OCI-LY7 (cell line): ENCODE measurements at regions not wholly inside any gene's neighbourhood (a gene's known extent, or its start where the extent isn't known, plus 50 kb on each side); places are given as distances from the start of the nearest gene placed in this dataset.
"Not testable (repeated sequence)": the region's sequence is repeated elsewhere in the genome, so short reads cannot be mapped to it uniquely, and the experiment has no call there.

ENCODE experiments used
- BruUV-seq: library from RNA; stranded (reverse); fragments of 400-500 nt; replicated peaks from 2 replicates; lab custom pipeline; 2021; lab: Mats Ljungman, UMichigan
- CTCF ChIA-PET: fragments of 300-600 bp; sonication (Branson Sonifier 250); formaldehyde crosslinking; loops from one replicate; lab custom pipeline; 2022; ENCODE audit warnings: antibody characterized with exemption; ENCODE audit not compliant: unreplicated experiment; lab: Charles Lee
- POLR2A ChIA-PET: fragments of 300-600 bp; sonication (Branson Sonifier 250); formaldehyde crosslinking; loops from one replicate; lab custom pipeline; 2022; ENCODE audit warnings: antibody characterized with exemption; lab: Charles Lee
- DNase-seq: peaks from one replicate; pipeline ENCODE4 v3.0.0-alpha.2; 2015; ENCODE audit warnings: low spot score
- H2AFZ ChIP-seq: fragments of 200-600 bp; sonication (generic), shearing (Covaris generic); 2 replicates; pipeline ENCODE4 v1.6.1; 2014; ENCODE audit warnings: mild to moderate bottlenecking, antibody characterized with exemption, low read length, moderate library complexity
- H3K27ac ChIP-seq: fragments of 200-600 bp; sonication (generic); 2 replicates; pipeline ENCODE4 v1.5.1; 2014; ENCODE audit warnings: mixed run types, low read depth, mild to moderate bottlenecking, moderate library complexity, low read length, inconsistent platforms; ENCODE audit not compliant: poor library complexity, severe bottlenecking
- H3K36me3 ChIP-seq: fragments of 200-600 bp; sonication (generic); 2 replicates; pipeline ENCODE4 v1.6.1; 2014; ENCODE audit warnings: mild to moderate bottlenecking, antibody characterized with exemption, low read length, moderate library complexity, mixed read lengths; ENCODE audit not compliant: insufficient read depth
- H3K4me1 ChIP-seq: fragments of 200-600 bp; sonication (generic); 2 replicates; pipeline ENCODE4 v1.5.1; 2014; ENCODE audit warnings: mild to moderate bottlenecking, low read length; ENCODE audit not compliant: insufficient read depth, poor library complexity, severe bottlenecking
- H3K4me2 ChIP-seq: fragments of 200-600 bp; sonication (generic); 2 replicates; pipeline ENCODE4 v1.6.1; 2014; ENCODE audit warnings: mild to moderate bottlenecking, low read length
- H3K4me3 ChIP-seq: fragments of 200-600 bp; sonication (generic); 2 replicates; pipeline ENCODE4 v1.5.1; 2014; ENCODE audit warnings: mild to moderate bottlenecking, low read depth, low read length; ENCODE audit not compliant: poor library complexity, severe bottlenecking
- H3K79me2 ChIP-seq: fragments of 200-600 bp; sonication (generic); 2 replicates; pipeline ENCODE4 v1.6.1; 2016; ENCODE audit warnings: low read depth, mild to moderate bottlenecking, low read length, moderate library complexity, mixed read lengths; ENCODE audit not compliant: insufficient read depth
- H3K9me2 ChIP-seq: fragments of 200-600 bp; sonication (generic); 2 replicates; pipeline ENCODE4 v1.6.1; 2016; ENCODE audit warnings: mild to moderate bottlenecking, low read length, mixed read lengths; ENCODE audit not compliant: insufficient read depth
- H3K9me3 ChIP-seq: fragments of 200-600 bp; sonication (generic); 2 replicates; pipeline ENCODE4 v1.6.1; 2014; ENCODE audit warnings: mild to moderate bottlenecking, mixed run types, low read length, mixed read lengths
- H4K20me1 ChIP-seq: fragments of 200-600 bp; sonication (generic); 2 replicates; pipeline ENCODE4 v1.6.1; 2014; ENCODE audit warnings: mild to moderate bottlenecking, antibody characterized with exemption, low read length, moderate library complexity, mixed read lengths; ENCODE audit not compliant: insufficient read depth
- EZH2phosphoT487 ChIP-seq: fragments of 200-600 bp; sonication (generic); IDR thresholded peaks from 2 replicates; pipeline ENCODE4 v1.6.1; 2018; ENCODE audit warnings: low read depth, borderline replicate concordance, mild to moderate bottlenecking, mixed run types, antibody characterized with exemption, low read length, moderate library complexity, mixed read lengths
- intact Hi-C: fragments of 100-400 bp; cut with micrococcal nuclease; formaldehyde crosslinking; loops from one replicate; pipeline ENCODE4 v1.10.0; 2022; ENCODE audit not compliant: unreplicated experiment
- TF ChIP-seq, protein P1 (sequence below): fragments of 200-600 bp; sonication (generic); conservative IDR thresholded peaks from 2 replicates; pipeline ENCODE4 v1.5.1; 2014; ENCODE audit warnings: mild to moderate bottlenecking, antibody characterized with exemption, low read length, moderate library complexity, mixed read lengths

DNA sequence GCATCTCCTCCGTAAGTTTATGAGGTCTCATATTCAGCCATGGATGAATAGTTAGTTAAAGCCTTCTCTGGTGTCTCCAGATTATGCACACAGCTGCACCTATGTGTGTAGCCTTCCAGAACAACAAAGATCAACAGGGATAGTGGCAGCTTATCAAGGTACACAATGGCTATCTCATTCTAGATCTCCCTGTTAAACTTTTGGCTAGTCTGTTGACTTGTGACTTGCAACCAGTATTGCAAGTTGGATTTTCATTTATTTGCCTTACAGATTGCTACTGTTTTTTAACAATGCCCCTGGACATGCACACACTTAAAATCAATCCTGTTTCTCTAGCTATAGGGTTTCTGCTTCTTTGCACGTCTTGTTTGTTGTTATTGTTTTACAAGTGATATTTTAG, 363.2 kb downstream of the OMA1 start:
- CTCF ChIA-PET = no interaction called here
- Histone ChIP-seq H3K36me3 (no peaks in the 10 kb centered on the region), H4K20me1 (no peaks in the 10 kb centered on the region), H3K4me3 (no peak overlapping the region), H3K27ac (no peak overlapping the region), H3K4me2 (no peak overlapping the region), H2AFZ (no peak overlapping the region), H3K9me3 (no peaks in the 10 kb centered on the region), H3K9me2 (no peaks in the 10 kb centered on the region), H3K79me2 (no peaks in the 10 kb centered on the region), H3K4me1 (no peaks in the 10 kb centered on the region)
- POLR2A ChIA-PET = no interaction called here
- TF ChIP-seq, protein P1, sequence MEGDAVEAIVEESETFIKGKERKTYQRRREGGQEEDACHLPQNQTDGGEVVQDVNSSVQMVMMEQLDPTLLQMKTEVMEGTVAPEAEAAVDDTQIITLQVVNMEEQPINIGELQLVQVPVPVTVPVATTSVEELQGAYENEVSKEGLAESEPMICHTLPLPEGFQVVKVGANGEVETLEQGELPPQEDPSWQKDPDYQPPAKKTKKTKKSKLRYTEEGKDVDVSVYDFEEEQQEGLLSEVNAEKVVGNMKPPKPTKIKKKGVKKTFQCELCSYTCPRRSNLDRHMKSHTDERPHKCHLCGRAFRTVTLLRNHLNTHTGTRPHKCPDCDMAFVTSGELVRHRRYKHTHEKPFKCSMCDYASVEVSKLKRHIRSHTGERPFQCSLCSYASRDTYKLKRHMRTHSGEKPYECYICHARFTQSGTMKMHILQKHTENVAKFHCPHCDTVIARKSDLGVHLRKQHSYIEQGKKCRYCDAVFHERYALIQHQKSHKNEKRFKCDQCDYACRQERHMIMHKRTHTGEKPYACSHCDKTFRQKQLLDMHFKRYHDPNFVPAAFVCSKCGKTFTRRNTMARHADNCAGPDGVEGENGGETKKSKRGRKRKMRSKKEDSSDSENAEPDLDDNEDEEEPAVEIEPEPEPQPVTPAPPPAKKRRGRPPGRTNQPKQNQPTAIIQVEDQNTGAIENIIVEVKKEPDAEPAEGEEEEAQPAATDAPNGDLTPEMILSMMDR = no peak
- no peak for TF ChIP-seq EZH2phosphoT487
- no TSS peak for BruUV-seq
- intact Hi-C loops = no loop called here
- DNase-seq = no peak

DNA sequence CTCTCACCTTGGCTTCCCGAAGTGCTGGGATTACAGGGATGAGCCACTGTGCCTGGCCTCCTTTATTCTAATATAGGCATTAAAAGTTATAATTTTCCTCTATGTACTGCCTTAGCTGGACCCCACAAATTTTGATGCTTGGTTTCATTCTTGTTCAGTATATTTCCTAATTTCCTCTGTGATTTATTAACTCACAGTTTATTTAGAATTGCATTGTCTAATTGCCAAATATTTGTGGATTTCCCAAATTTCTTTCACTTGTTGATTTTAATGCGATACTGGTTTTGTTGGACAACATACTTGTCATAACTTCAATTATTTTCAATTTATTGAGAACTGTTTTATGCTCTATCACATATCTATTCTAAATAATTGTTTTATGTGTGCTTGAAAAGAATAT, 366.0 kb downstream of the OMA1 start:
- no peak overlapping the region for H2AFZ ChIP-seq
- no TSS peak for BruUV-seq
- TF ChIP-seq, protein P1 = no peak
- TF ChIP-seq EZH2phosphoT487 = no peak
- intact Hi-C loops = no loop called here
- H4K20me1 ChIP-seq = no peaks in the 10 kb centered on the region
- H3K9me2 ChIP-seq = no peaks in the 10 kb centered on the region
- H3K4me1 ChIP-seq = no peaks in the 10 kb centered on the region
- no peaks in the 10 kb centered on the region for H3K79me2 ChIP-seq
- H3K27ac ChIP-seq = no peak overlapping the region
- POLR2A ChIA-PET = interaction anchor here (0.6 kb wide), 1 partner anchor 1559 kb away, joined by 3 read pairs; no protein-coding TSS in a partner anchor
- H3K9me3 ChIP-seq = no peaks in the 10 kb centered on the region
- no peak overlapping the region for H3K4me2 ChIP-seq
- DNase-seq = no peak
- CTCF ChIA-PET = no interaction called here
- no peaks in the 10 kb centered on the region for H3K36me3 ChIP-seq
- H3K4me3 ChIP-seq = no peak overlapping the region

DNA sequence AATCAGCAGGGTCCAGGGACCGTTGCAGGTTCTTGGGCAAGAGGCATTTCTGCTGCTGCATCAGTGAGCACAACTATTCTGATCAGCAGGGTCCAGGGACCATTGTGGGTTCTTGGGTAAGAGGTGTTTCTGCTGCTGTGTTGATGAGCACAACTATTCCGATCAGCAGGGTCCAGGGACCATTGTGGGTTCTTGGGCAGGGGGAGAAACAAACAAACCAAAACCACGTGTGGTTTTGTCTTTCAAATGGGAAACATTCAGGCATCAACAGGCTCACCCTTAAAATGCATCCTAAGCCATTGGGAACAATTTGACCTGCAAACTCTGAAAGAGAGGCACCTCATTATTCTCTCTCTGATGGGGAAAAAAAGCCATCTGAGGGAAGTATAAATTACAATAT, 377.4 kb downstream of the OMA1 start:
- CTCF ChIA-PET, POLR2A ChIA-PET: not testable (repeated sequence)

DNA sequence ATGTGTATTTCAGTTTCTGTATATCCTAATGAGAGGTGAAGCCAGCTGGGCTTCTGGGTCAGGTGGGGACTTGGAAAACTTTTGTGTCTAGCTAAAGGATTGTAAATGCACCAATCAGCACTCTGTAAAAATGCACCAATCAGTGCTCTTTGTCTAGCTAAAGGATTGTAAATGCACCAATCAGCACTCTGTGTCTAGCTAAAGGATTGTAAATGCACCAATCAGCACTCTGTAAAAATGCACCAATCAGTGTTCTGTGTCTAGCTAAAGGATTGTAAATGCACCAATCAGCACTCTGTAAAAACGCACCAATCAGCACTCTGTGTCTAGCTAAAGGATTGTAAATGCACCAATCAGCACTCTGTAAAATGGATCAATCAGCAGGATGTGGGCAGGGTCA, 379.4 kb downstream of the OMA1 start:
- POLR2A ChIA-PET, CTCF ChIA-PET, H3K4me3 ChIP-seq: not testable (repeated sequence)

More for the DNA sequence above, 377.4 kb downstream of the OMA1 start:
- H3K4me2 ChIP-seq, H3K9me2 ChIP-seq, BruUV-seq, H4K20me1 ChIP-seq, H3K4me1 ChIP-seq, H3K9me3 ChIP-seq, H3K4me3 ChIP-seq, H3K27ac ChIP-seq, H3K79me2 ChIP-seq, H3K36me3 ChIP-seq, intact Hi-C loops, H2AFZ ChIP-seq, DNase-seq: not testable (repeated sequence)

More for the DNA sequence above, 379.4 kb downstream of the OMA1 start:
- H3K9me3 ChIP-seq, BruUV-seq, H3K79me2 ChIP-seq, H2AFZ ChIP-seq, H3K9me2 ChIP-seq, H3K4me1 ChIP-seq, intact Hi-C loops, H4K20me1 ChIP-seq, DNase-seq, H3K4me2 ChIP-seq, H3K27ac ChIP-seq, H3K36me3 ChIP-seq: not testable (repeated sequence)
